Fibroblast of skin of abdomen (primary cell): ENCODE measurements at regions not wholly inside any gene's neighbourhood (a gene's known extent, or its start where the extent isn't known, plus 50 kb on each side); places are given as distances from the start of the nearest gene placed in this dataset.
A peak's percentile ranks its signal among the peaks of the same experiment; 100 is the strongest.

Experiments
- DNase-seq: peaks from one replicate; pipeline ENCODE4 v3.0.0-alpha.2; 2013

GRCh38 chr11:122020902-122021301 is 95.1 kb downstream of the BLID start:
- DNase-seq: no peak

GRCh38 chr11:122019908-122020694 is 95.9 kb downstream of the BLID start:
- no peak for DNase-seq

DNA sequence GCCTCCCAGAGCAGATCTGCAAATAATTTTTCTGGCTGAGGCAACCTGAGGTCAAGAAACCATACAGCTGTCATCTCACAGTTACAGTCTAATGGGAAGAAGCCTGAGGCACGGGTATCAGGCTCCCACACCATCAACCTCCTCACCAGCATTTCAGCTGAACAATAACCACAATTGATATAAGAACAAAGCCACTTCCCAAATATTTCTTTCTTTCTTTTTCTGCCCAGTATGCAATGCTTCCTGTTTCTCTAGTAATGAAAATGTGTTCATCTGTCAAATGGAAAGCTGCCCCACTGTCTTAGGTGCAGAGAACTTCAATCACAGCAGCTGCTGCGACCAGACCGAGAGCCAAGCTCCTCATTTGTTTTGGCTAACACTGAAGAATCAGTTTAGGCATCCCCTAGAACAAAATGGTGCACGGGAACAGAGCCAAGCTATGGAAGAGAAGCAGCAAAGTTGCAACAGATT is 108.4 kb downstream of the BLID start:
- peak; percentile 35 for DNase-seq

GRCh38 chr11:122004446-122004845 is 111.6 kb downstream of the BLID start:
- no peak for DNase-seq

- DNase-seq: no peak
Observed at GRCh38 chr11:122002926-122003325, 113.1 kb downstream of the BLID start.

DNA sequence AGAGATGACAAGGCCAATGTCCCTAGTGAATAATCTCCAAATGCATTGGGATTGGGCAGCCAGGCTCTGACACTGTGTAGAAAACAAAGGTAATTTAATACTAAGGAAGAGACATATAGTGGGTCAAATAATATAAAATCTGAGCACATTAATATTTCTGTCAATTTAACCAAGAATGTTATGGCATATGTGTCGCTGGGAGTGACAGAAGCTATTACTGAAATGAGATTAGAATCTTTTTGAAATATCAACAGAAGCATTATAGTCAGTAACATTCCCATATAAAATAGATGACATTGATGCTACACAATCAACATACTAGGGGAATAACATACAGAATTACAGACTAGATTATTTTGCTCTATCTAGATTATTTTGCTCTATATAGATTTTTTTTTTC is 114.0 kb downstream of the BLID start:
- DNase-seq: no peak

GRCh38 chr11:121999651-122000050 is 116.4 kb downstream of the BLID start:
- DNase-seq: peak; percentile 64

DNA sequence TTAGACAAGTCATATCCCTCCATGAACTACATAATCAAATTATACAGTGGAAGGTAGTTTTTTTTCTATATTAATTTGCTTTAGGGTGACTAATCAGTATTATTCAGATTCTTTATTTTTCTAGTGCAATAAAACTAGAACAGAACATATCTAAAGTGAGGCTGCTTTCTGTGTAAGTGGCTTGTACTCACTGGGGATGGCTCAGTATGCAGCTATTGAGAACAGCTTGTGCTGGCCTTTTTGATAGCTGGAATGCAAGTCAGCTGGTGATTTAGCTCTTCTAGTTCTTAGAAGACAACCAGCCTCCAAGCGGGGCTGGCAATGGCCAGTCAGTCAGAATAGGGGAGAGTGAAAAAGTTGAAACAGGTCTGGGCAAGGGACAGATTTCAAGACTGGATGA is 119.4 kb downstream of the BLID start:
- DNase-seq: no peak

DNA sequence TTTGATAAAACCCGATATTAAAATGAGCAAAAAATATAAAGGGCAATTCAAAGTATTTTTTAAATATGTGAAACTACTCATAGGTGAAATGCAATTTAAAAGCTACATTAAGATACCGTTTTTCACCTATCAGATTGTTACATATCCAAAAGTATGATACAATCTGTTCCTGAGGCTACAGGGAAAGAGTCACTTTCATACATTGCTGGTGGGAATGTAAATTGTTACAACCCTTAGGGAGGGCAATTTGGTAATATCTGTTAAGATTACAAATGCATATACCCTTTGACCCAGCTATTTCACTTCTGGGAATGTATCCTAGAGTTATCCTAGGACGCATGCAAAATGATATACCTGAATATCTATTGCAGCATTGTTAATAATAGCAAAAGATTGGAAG is 132.1 kb downstream of the BLID start:
- no peak for DNase-seq

- peak; percentile 34 for DNase-seq
Observed at GRCh38 chr11:121977914-121978313, 138.1 kb downstream of the BLID start.

GRCh38 chr11:121968638-121969037 is 147.4 kb downstream of the BLID start:
- DNase-seq: no peak

GRCh38 chr11:121967131-121967704 is 148.8 kb downstream of the BLID start:
- DNase-seq: no peak

DNA sequence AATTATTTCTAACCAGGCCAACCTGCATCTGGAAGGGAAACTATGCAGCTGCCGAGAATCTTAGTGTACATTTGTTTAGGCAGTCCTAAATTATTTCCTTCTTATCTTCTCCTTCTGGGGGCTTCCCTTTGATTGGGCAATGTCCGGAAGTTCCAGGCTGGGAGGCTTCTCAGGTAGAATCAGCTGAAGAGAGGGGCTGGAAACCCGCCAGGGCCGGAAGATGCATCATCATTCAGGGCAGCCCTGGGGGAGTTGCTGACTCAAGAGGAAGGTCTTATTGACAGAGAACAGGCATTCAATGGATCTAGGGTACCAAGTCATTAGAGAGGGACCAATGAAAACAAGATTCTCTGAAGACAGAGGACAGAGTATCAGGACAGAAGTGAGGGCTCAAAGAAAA is 150.7 kb downstream of the BLID start:
- peak; percentile 71 for DNase-seq

- DNase-seq: peak; percentile 71
Observed at GRCh38 chr11:121964591-121964990, 151.4 kb downstream of the BLID start.

GRCh38 chr11:121963846-121964245 is 152.2 kb downstream of the BLID start:
- peak; percentile 44 for DNase-seq

- DNase-seq: no peak
Observed at GRCh38 chr11:121961321-121961801, 154.7 kb downstream of the BLID start.

DNA sequence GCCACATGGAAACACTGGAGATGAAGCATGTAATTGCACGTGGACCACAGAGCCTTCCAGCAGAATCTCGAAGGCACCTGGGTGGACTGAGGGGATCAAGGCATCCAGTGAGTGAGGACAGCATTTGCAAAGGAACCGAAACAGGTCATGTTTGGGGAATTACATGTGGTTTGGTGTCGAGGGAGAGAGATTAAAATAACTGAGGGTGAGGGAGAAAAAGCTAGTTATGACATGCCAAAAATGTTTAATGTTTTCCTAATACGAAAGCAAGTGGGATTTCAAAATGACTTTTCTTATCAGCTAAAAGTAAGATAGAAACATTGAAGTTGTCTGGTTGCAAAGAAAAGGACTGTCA is 157.1 kb downstream of the BLID start:
- DNase-seq: peak; percentile 58

DNA sequence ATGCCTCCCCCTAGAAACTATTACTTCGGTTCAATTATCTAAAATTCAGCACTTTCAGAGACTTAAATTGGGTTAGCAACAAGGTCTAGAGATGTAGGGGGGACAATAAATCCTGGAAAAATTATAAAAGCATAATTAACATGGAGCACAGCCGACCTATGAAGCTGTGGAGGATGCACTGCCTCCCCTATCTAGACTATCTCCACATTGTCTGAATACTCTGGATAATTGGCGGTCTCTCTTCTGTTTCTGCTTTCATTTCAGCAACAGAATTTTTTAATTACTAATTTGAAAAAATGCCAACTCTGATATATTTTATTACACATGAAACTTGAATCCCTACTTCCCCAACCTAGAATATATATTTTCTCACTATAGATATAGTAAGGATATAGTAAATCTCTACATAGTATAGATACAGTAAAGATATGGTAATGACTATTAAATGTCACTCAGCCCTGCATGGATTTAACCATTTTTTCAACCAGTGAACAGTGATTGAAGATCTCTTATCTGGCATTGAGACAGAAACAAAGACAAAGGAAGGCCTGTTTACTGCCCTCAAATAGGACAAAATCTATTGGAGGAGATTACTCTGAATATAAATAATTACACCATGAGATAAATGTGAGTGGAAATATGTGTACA is 157.6 kb downstream of the BLID start:
- DNase-seq: no peak

DNA sequence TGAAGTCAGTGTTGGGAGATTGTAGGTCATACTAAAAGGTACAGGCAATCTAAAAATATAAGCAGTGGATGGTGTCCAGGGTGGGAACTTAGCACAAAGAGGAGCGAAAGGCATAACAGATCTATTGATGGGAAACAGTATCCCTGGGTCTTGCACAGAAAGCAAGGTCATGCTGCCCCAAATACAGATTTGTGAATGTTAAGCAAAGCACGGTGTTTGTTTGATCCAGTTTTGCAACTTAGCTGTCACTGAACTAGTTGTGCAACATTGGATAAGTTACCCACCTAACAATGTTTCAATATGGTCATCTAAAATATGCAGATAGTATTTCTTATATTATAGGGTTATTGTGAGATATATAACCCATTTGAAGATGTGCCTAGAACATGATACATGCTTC is 162.9 kb downstream of the BLID start:
- DNase-seq: no peak

DNA sequence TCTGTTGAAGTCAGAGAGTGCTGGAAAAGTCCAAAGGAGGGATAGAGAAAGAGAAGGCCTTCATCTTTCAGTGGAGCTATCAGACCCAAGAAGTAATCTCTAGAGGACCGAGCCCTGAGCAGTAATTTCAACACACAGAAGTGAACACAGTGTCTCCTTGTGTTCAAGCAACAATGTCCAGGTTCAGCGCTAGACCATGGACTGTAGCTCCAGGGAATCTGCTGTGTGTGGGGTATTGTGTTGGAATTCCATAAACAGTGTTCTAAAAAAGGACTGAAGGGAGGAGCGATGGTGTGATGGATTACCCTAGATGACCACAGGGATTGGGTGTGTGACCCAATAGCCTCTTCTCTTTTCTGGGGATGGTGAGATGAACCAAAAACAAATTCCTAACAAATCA is 165.9 kb downstream of the BLID start:
- no peak for DNase-seq

- DNase-seq: no peak
Observed at GRCh38 chr11:121946514-121946913, 169.5 kb downstream of the BLID start.

- no peak for DNase-seq
Observed at GRCh38 chr11:121944556-121945230, 171.3 kb downstream of the BLID start.

GRCh38 chr11:121938076-121938475 is 177.9 kb downstream of the BLID start:
- peak; percentile 71 for DNase-seq
